ENCODE measurements at regions not wholly inside any gene's neighbourhood (a gene's known extent, or its start where the extent isn't known, plus 50 kb on each side); places are given as distances from the start of the nearest gene placed in this dataset.

DNA sequence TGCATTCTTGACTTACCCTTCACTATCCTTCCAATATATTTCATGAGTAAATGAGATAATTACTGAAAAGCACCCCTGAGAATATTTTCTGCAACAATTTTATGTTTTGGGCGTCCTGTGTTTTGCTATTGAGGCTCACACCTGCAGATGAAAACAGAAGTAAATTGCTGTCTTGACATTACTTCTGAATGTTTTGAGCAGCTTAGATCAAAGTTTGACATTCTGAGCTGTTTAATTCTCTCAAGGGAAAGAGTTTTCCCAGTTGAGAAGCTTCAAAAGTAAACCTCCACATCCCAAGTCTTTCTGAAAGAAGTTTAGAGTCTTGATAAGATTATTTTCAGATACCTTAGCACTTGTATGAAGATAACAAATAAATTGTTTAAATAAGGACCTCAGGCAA, 1667.2 kb upstream of the SLC10A2 start:
- Histone ChIP-seq H4K20me1 (ENCODE audit: insufficient read depth, low read depth, low read length) (no peaks in the 10 kb centered on the region), H3K9ac (ENCODE audit: low read length) (no peak overlapping the region), H3K4me3 (ENCODE audit: low read length) (no peak overlapping the region), H3K36me3 (ENCODE audit: insufficient read depth, low read length) (no peaks in the 10 kb centered on the region), H2AFZ (ENCODE audit: low read length) (no peak overlapping the region), H3K4me1 (ENCODE audit: low read length) (no peaks in the 10 kb centered on the region), H3K9me3 (ENCODE audit: low read length) (peaks cover 39% of the 10 kb centered on the region), H3K27ac (ENCODE audit: low read length) (no peak overlapping the region), H3K4me2 (ENCODE audit: low read depth, low read length, poor library complexity, severe bottlenecking) (no peak overlapping the region), H3K9me2 (replicated peaks; ENCODE audit: insufficient read depth, low read length) (no peaks in the 10 kb centered on the region), H3K79me2 (ENCODE audit: low read length) (no peaks in the 10 kb centered on the region), H3K27me3 (ENCODE audit: low read length) (no peaks in the 10 kb centered on the region)
- no peak for DNase-seq

DNA sequence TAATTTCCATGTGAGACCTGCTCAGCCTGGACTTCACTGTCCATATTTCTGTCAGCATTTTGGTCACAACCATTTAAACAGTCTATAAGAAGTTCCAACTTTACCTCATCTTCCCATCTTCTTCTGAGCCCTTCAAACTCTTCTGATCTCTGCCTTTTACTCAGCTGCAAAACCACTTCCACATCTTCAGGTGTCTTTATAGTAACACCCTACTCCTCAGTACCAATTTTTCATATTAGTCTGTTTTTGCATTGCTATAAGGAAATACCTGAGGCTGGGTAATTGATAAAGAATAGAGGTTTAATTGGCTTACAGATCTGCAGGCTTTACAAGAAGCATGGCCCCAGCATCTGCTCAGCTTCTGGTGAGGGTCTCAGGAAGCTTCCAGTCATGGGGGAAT, 1648.9 kb upstream of the SLC10A2 start:
- Histone ChIP-seq H3K27ac (ENCODE audit: low read length) (no peak overlapping the region), H3K9me3 (ENCODE audit: low read length) (peaks cover 24% of the 10 kb centered on the region), H3K4me1 (ENCODE audit: low read length) (no peaks in the 10 kb centered on the region), H2AFZ (ENCODE audit: low read length) (no peak overlapping the region), H3K4me2 (ENCODE audit: low read depth, low read length, poor library complexity, severe bottlenecking) (no peak overlapping the region), H3K79me2 (ENCODE audit: low read length) (no peaks in the 10 kb centered on the region), H3K36me3 (ENCODE audit: insufficient read depth, low read length) (no peaks in the 10 kb centered on the region), H3K27me3 (ENCODE audit: low read length) (no peaks in the 10 kb centered on the region), H4K20me1 (ENCODE audit: insufficient read depth, low read depth, low read length) (no peaks in the 10 kb centered on the region), H3K9me2 (replicated peaks; ENCODE audit: insufficient read depth, low read length) (no peaks in the 10 kb centered on the region), H3K9ac (ENCODE audit: low read length) (no peak overlapping the region), H3K4me3 (ENCODE audit: low read length) (no peak overlapping the region)
- no peak for DNase-seq

DNA sequence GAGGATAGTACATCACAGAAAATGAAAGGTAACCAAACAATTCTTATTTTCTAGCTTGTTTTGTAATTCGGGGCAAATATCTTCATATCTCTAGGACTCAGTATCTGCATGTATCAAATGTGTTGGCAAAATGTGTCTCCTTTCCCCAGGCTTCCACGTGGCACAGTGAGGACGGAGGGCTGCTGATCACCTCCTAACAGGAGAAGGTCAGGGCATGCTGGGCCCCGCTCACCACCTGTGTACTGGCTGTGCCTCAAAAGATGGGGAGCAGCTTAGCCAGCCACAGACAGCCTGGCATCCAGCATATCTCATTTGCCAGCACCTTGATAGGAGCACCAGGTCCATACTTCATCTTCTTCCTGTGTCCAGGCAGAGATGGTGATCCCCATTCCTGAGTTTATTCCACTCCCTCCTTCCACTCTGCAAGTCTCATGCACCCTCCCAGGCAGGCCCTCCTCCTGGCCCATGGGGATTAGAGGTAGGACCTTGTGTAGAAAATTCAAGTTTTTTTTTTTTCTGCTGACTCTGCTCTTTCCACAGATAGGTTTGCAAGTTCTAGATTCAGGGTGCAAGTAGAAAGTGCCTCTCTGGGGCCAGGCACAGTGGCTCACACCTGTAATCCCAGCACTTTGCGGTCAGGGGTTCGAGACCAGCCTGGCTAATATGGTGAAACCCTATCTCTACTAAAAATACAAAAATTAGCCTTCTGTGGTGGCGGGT, 1639.0 kb upstream of the SLC10A2 start:
- H3K4me1 ChIP-seq (ENCODE audit: low read length) = no peaks in the 10 kb centered on the region
- H3K9me3 ChIP-seq (ENCODE audit: low read length) = peaks cover 34% of the 10 kb centered on the region
- no peak overlapping the region for H3K9ac ChIP-seq (ENCODE audit: low read length)
- H2AFZ ChIP-seq (ENCODE audit: low read length) = no peak overlapping the region
- H3K79me2 ChIP-seq (ENCODE audit: low read length) = no peaks in the 10 kb centered on the region
- H3K36me3 ChIP-seq (ENCODE audit: insufficient read depth, low read length) = no peaks in the 10 kb centered on the region
- H3K9me2 ChIP-seq (replicated peaks; ENCODE audit: insufficient read depth, low read length) = no peaks in the 10 kb centered on the region
- no peaks in the 10 kb centered on the region for H4K20me1 ChIP-seq (ENCODE audit: insufficient read depth, low read depth, low read length)
- H3K27me3 ChIP-seq (ENCODE audit: low read length) = no peaks in the 10 kb centered on the region
- H3K4me2 ChIP-seq (ENCODE audit: low read depth, low read length, poor library complexity, severe bottlenecking) = no peak overlapping the region
- no peak overlapping the region for H3K4me3 ChIP-seq (ENCODE audit: low read length)
- no peak overlapping the region for H3K27ac ChIP-seq (ENCODE audit: low read length)
- DNase-seq = no peak

DNA sequence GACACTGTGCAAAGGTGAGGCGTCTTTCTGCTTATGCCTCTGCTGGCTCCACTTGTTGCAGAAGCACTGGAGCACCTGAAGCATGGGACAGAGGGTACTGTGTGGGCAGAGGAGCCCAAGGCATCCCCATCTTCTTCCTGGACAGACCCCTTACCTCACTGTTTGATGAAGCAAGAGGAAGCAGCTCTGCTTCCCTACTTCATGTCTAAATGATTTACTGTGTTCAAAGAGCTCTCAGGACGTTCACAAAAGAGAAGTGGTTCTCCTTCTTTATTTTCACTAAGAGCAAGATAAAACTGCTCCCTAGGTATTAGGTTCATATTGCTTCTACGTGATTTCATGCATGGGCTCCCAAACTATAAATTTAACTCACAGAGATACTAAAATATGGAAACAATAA, 1635.4 kb upstream of the SLC10A2 start:
- no peaks in the 10 kb centered on the region for H3K9me2 ChIP-seq (replicated peaks; ENCODE audit: insufficient read depth, low read length)
- no peaks in the 10 kb centered on the region for H3K36me3 ChIP-seq (ENCODE audit: insufficient read depth, low read length)
- DNase-seq = no peak
- H3K27ac ChIP-seq (ENCODE audit: low read length) = no peak overlapping the region
- no peaks in the 10 kb centered on the region for H4K20me1 ChIP-seq (ENCODE audit: insufficient read depth, low read depth, low read length)
- H3K27me3 ChIP-seq (ENCODE audit: low read length) = no peaks in the 10 kb centered on the region
- no peak overlapping the region for H3K4me3 ChIP-seq (ENCODE audit: low read length)
- H3K9me3 ChIP-seq (ENCODE audit: low read length) = peaks cover 20% of the 10 kb centered on the region
- no peak overlapping the region for H2AFZ ChIP-seq (ENCODE audit: low read length)
- H3K4me1 ChIP-seq (ENCODE audit: low read length) = no peaks in the 10 kb centered on the region
- no peaks in the 10 kb centered on the region for H3K79me2 ChIP-seq (ENCODE audit: low read length)
- no peak overlapping the region for H3K4me2 ChIP-seq (ENCODE audit: low read depth, low read length, poor library complexity, severe bottlenecking)
- no peak overlapping the region for H3K9ac ChIP-seq (ENCODE audit: low read length)

DNA sequence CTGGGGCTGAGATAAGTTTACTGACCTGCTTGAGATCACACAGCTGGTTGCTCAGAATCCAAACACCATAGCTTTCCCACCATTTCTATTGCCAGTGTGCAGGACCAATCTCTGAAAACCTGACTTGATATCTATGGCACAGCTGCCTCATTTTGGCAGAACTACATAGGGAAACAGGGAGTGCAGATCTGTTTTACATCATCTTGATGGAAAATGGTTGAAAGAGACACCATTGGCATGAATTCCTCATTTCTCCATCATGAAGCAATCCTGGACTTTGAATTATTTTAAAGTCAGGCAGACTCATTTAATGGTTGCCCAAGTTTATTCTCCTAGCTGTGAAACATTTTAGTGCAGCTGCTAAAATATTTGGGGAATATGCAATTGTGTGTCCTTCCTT, 1628.2 kb upstream of the SLC10A2 start:
- H2AFZ ChIP-seq (ENCODE audit: low read length) = no peak overlapping the region
- DNase-seq = no peak
- H3K9ac ChIP-seq (ENCODE audit: low read length) = no peak overlapping the region
- peaks cover 6% of the 10 kb centered on the region; the same call in 1 of the 2 replicates for H3K9me3 ChIP-seq (ENCODE audit: low read length)
- no peaks in the 10 kb centered on the region for H3K9me2 ChIP-seq (replicated peaks; ENCODE audit: insufficient read depth, low read length)
- H3K27me3 ChIP-seq (ENCODE audit: low read length) = no peaks in the 10 kb centered on the region
- H3K4me2 ChIP-seq (ENCODE audit: low read depth, low read length, poor library complexity, severe bottlenecking) = no peak overlapping the region
- H3K4me1 ChIP-seq (ENCODE audit: low read length) = no peaks in the 10 kb centered on the region
- H4K20me1 ChIP-seq (ENCODE audit: insufficient read depth, low read depth, low read length) = no peaks in the 10 kb centered on the region
- H3K27ac ChIP-seq (ENCODE audit: low read length) = no peak overlapping the region
- H3K79me2 ChIP-seq (ENCODE audit: low read length) = no peaks in the 10 kb centered on the region
- H3K36me3 ChIP-seq (ENCODE audit: insufficient read depth, low read length) = no peaks in the 10 kb centered on the region
- H3K4me3 ChIP-seq (ENCODE audit: low read length) = no peak overlapping the region

DNA sequence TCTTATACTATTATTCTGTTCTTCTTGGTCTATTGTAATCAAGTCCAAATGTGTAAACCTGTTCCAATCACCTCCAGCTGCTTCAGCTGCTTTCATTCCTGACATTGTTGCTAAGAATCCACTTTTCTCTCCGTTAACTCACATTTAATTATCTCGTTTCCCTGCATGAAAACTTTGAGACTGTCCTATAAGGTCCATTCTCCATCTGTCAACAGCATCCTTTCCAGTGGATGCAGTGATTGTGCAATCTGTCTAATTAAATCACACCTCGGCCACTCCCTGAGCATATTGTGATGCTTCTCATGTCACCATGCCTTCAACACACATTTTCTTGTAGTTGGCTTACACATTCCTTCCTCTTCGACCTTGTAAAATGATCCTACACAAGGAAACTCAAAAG, 1626.9 kb upstream of the SLC10A2 start:
- no peak for DNase-seq
- Histone ChIP-seq H3K27me3 (ENCODE audit: low read length) (no peaks in the 10 kb centered on the region), H3K4me3 (ENCODE audit: low read length) (no peak overlapping the region), H3K4me1 (ENCODE audit: low read length) (no peaks in the 10 kb centered on the region), H3K4me2 (ENCODE audit: low read depth, low read length, poor library complexity, severe bottlenecking) (no peak overlapping the region), H3K36me3 (ENCODE audit: insufficient read depth, low read length) (no peaks in the 10 kb centered on the region), H3K27ac (ENCODE audit: low read length) (no peak overlapping the region), H2AFZ (ENCODE audit: low read length) (no peak overlapping the region), H4K20me1 (ENCODE audit: insufficient read depth, low read depth, low read length) (no peaks in the 10 kb centered on the region), H3K9ac (ENCODE audit: low read length) (no peak overlapping the region), H3K79me2 (ENCODE audit: low read length) (no peaks in the 10 kb centered on the region), H3K9me2 (replicated peaks; ENCODE audit: insufficient read depth, low read length) (no peaks in the 10 kb centered on the region), H3K9me3 (ENCODE audit: low read length) (peaks cover 4% of the 10 kb centered on the region; the same call in 1 of the 2 replicates)

DNA sequence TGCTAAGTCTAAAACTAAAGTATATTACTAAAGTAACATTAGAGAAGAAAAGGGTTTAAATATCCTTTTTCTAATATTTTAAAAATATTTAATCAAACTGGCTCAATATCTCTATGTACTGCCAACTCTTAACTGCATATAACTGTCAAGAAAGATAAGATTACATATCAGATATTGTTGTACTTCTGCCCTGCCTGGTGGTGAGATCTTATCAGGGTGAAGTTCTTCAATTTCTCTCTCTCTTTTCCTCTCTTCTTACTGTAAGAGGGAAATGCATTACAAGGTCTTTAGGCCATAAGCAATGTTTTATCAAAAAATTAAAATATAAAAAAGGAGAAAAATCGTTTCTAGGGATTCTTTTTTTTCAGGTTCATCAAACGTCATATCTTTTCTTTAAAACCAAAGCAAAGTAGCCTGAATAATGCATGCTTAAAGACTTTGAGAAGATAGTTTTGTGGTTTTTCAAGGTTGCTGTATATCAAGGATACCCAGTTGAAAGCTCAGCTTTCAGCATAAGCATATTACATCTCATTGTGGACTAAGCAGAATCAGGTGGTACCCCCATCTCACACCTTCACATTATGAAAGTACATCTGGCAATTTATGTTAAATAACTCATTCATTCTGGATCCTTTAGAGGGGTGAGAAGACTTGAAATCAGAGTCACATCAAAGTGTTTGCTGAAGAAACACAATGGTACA, 1625.7 kb upstream of the SLC10A2 start:
- DNase-seq = no peak
- peaks cover 4% of the 10 kb centered on the region; the same call in 1 of the 2 replicates for H3K9me3 ChIP-seq (ENCODE audit: low read length)

DNA sequence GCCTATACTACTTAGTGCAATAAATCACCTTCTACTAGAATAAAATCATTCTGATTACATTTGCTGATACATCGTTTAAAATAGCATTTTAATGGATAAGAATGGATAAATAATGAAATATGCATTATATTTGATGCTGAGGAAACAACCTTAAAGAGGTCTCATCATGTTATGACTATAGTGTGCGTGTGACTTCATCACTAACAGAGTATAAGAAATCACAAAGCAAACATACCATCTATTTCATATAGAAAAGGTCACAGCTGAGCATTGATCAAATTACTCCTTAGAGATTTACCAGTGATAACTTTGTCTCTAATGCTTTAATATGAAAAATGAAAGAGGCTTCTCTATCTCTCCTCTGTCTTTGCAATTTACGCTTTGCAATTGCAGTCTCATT, 1620.3 kb upstream of the SLC10A2 start:
- Histone ChIP-seq H3K27ac (ENCODE audit: low read length) (no peak overlapping the region), H3K4me3 (ENCODE audit: low read length) (no peak overlapping the region), H3K4me1 (ENCODE audit: low read length) (no peaks in the 10 kb centered on the region), H3K9me3 (ENCODE audit: low read length) (peaks cover 16% of the 10 kb centered on the region; the same call in 1 of the 2 replicates), H3K79me2 (ENCODE audit: low read length) (no peaks in the 10 kb centered on the region), H3K9me2 (replicated peaks; ENCODE audit: insufficient read depth, low read length) (no peaks in the 10 kb centered on the region), H3K27me3 (ENCODE audit: low read length) (no peaks in the 10 kb centered on the region), H3K4me2 (ENCODE audit: low read depth, low read length, poor library complexity, severe bottlenecking) (no peak overlapping the region), H3K9ac (ENCODE audit: low read length) (no peak overlapping the region), H3K36me3 (ENCODE audit: insufficient read depth, low read length) (no peaks in the 10 kb centered on the region), H2AFZ (ENCODE audit: low read length) (no peak overlapping the region), H4K20me1 (ENCODE audit: insufficient read depth, low read depth, low read length) (no peaks in the 10 kb centered on the region)
- DNase-seq = no peak

More for the DNA sequence above, 1625.7 kb upstream of the SLC10A2 start:
- Histone ChIP-seq H3K9me2 (replicated peaks; ENCODE audit: insufficient read depth, low read length) (no peaks in the 10 kb centered on the region), H3K27ac (ENCODE audit: low read length) (no peak overlapping the region), H2AFZ (ENCODE audit: low read length) (no peak overlapping the region), H3K4me2 (ENCODE audit: low read depth, low read length, poor library complexity, severe bottlenecking) (no peak overlapping the region), H3K4me1 (ENCODE audit: low read length) (no peaks in the 10 kb centered on the region), H3K9ac (ENCODE audit: low read length) (no peak overlapping the region), H3K79me2 (ENCODE audit: low read length) (no peaks in the 10 kb centered on the region), H3K36me3 (ENCODE audit: insufficient read depth, low read length) (no peaks in the 10 kb centered on the region), H4K20me1 (ENCODE audit: insufficient read depth, low read depth, low read length) (no peaks in the 10 kb centered on the region), H3K27me3 (ENCODE audit: low read length) (no peaks in the 10 kb centered on the region), H3K4me3 (ENCODE audit: low read length) (no peak overlapping the region)
